Neural cell (in vitro differentiated cells): ENCODE measurements at regions not wholly inside any gene's neighbourhood (a gene's known extent, or its start where the extent isn't known, plus 50 kb on each side); places are given as distances from the start of the nearest gene placed in this dataset.

Source experiments
- H2AFZ ChIP-seq: fragments of 200-600, 300-800 bp; sonication (generic), shearing (Covaris generic); 2 replicates; pipeline ENCODE4 v1.6.0; 2014; ENCODE audit warnings: low read depth, mild to moderate bottlenecking, antibody characterized with exemption, low read length, moderate library complexity
- H3F3A ChIP-seq: fragments of 200-600 bp; shearing (Covaris generic); 2 replicates; pipeline ENCODE4 v1.6.1; 2016; ENCODE audit warnings: mild to moderate bottlenecking, moderate library complexity, mixed read lengths, antibody characterized with exemption, low read length; ENCODE audit not compliant: insufficient read depth, poor library complexity, severe bottlenecking
- H3K27ac ChIP-seq: fragments of 200-600, 300-800 bp; sonication (generic), shearing (Covaris generic); 2 replicates; pipeline ENCODE4 v1.5.1; 2014; ENCODE audit warnings: mild to moderate bottlenecking, low read length, moderate library complexity
- H3K27me3 ChIP-seq: fragments of 300-800, 200-600 bp; sonication (generic), shearing (Covaris generic); 2 replicates; pipeline ENCODE4 v1.6.0; 2014; ENCODE audit warnings: mild to moderate bottlenecking, low read depth, low read length, moderate library complexity; ENCODE audit not compliant: insufficient read depth
- H3K36me3 ChIP-seq: fragments of 300-800, 200-600 bp; sonication (generic), shearing (Covaris generic); 2 replicates; pipeline ENCODE4 v1.5.1; 2014; ENCODE audit warnings: mild to moderate bottlenecking, antibody characterized with exemption, low read length, moderate library complexity; ENCODE audit not compliant: insufficient read depth
- H3K4me2 ChIP-seq: fragments of 300-800, 200-600 bp; sonication (generic), shearing (Covaris generic); 2 replicates; pipeline ENCODE4 v1.6.0; 2014; ENCODE audit warnings: mild to moderate bottlenecking, low read length
- H3K4me3 ChIP-seq: fragments of 300-800, 200-600 bp; sonication (generic), shearing (Covaris generic); 2 replicates; pipeline ENCODE4 v1.5.1; 2014; ENCODE audit warnings: mild to moderate bottlenecking, low read length, moderate library complexity
- H3K79me2 ChIP-seq: fragments of 200-600 bp; shearing (Covaris generic); replicated peaks from 2 replicates; pipeline ENCODE4 v1.6.0; 2014; ENCODE audit warnings: mild to moderate bottlenecking, low read length, moderate library complexity; ENCODE audit not compliant: insufficient read depth
- H3K9ac ChIP-seq: fragments of 300-800, 200-600 bp; sonication (generic), shearing (Covaris generic); 2 replicates; pipeline ENCODE4 v1.6.1; 2016; ENCODE audit warnings: mild to moderate bottlenecking, low read length, mixed read lengths
- H3K9me2 ChIP-seq: fragments of 200-600 bp; shearing (Covaris generic); 2 replicates; pipeline ENCODE4 v1.6.1; 2016; ENCODE audit warnings: mild to moderate bottlenecking, low read length, mixed read lengths; ENCODE audit not compliant: insufficient read depth
- H3K9me3 ChIP-seq: fragments of 200-600, 300-800 bp; sonication (generic), shearing (Covaris generic); 2 replicates; pipeline ENCODE4 v1.6.1; 2016; ENCODE audit warnings: mild to moderate bottlenecking, mixed run types, low read length, moderate library complexity, mixed read lengths
- H4K20me1 ChIP-seq: fragments of 200-600 bp; shearing (Covaris generic); 2 replicates; pipeline ENCODE4 v1.6.1; 2016; ENCODE audit warnings: mild to moderate bottlenecking, mixed run types; ENCODE audit not compliant: insufficient read depth
- CTCF ChIP-seq: fragments of 450-650 bp; IDR thresholded peaks from 2 replicates; pipeline ENCODE4 v1.5.1; 2014; ENCODE audit warnings: antibody characterized with exemption, mild to moderate bottlenecking, moderate library complexity; ENCODE audit not compliant: poor library complexity, severe bottlenecking
- EP300 ChIP-seq: fragments of 450-650 bp; conservative IDR thresholded peaks from 2 replicates; pipeline ENCODE4 v1.6.1; 2014; ENCODE audit warnings: antibody characterized with exemption, mild to moderate bottlenecking, moderate library complexity; ENCODE audit not compliant: poor library complexity, severe bottlenecking
- EZH2 ChIP-seq: fragments of 200-600, 300-800 bp; shearing (Covaris generic), sonication (generic); IDR thresholded peaks from 2 replicates; pipeline ENCODE4 v1.6.1; 2014; ENCODE audit warnings: antibody characterized with exemption, low read length, borderline replicate concordance, mild to moderate bottlenecking; ENCODE audit not compliant: insufficient read depth, poor library complexity, severe bottlenecking
- MXI1 ChIP-seq: fragments of 450-650 bp; conservative IDR thresholded peaks from 2 replicates; pipeline ENCODE4 v1.6.1; 2014; ENCODE audit warnings: antibody characterized with exemption, mild to moderate bottlenecking; ENCODE audit not compliant: poor library complexity, severe bottlenecking
- POLR2AphosphoS5 ChIP-seq: IDR thresholded peaks from 2 replicates; pipeline ENCODE4 v1.6.1; 2012
- RAD21 ChIP-seq: fragments of 450-650 bp; conservative IDR thresholded peaks from 2 replicates; pipeline ENCODE4 v1.6.1; 2014; ENCODE audit warnings: antibody characterized with exemption, mild to moderate bottlenecking, moderate library complexity
- REST ChIP-seq: IDR thresholded peaks from 2 replicates; pipeline ENCODE4 v1.6.1; 2012; ENCODE audit warnings: borderline replicate concordance
- SMC3 ChIP-seq: fragments of 450-650 bp; conservative IDR thresholded peaks from 2 replicates; pipeline ENCODE4 v1.6.1; 2014; ENCODE audit warnings: antibody characterized with exemption, mild to moderate bottlenecking, moderate library complexity; ENCODE audit not compliant: poor library complexity
- TAF1 ChIP-seq: IDR thresholded peaks from 2 replicates; pipeline ENCODE4 v1.6.1; 2012; ENCODE audit warnings: low read depth

- H3K4me2 ChIP-seq: no peak overlapping the region
- H3K79me2 ChIP-seq: no peaks in the 10 kb centered on the region
- H3K27ac ChIP-seq: no peak overlapping the region
- no peak overlapping the region for H2AFZ ChIP-seq
- no peaks in the 10 kb centered on the region for H3K36me3 ChIP-seq
- TF ChIP-seq CTCF: no peak
- no peak for TF ChIP-seq REST
- no peak overlapping the region for H3K4me3 ChIP-seq
- H3K27me3 ChIP-seq: no peaks in the 10 kb centered on the region
- H3F3A ChIP-seq: no peaks in the 10 kb centered on the region
- no peaks in the 10 kb centered on the region for H3K9me2 ChIP-seq
- H3K9ac ChIP-seq: no peak overlapping the region
- no peaks in the 10 kb centered on the region for H4K20me1 ChIP-seq
- no peaks in the 10 kb centered on the region for H3K9me3 ChIP-seq
Observed at GRCh38 chr18:40347261-40347660, 1607.8 kb upstream of the PIK3C3 start.

- Histone ChIP-seq H3K4me2 (no peak overlapping the region), H3K4me3 (no peak overlapping the region), H3F3A (no peaks in the 10 kb centered on the region), H3K9ac (no peak overlapping the region), H3K9me2 (no peaks in the 10 kb centered on the region), H3K27ac (no peak overlapping the region), H3K27me3 (no peaks in the 10 kb centered on the region), H2AFZ (no peak overlapping the region), H3K79me2 (no peaks in the 10 kb centered on the region), H4K20me1 (no peaks in the 10 kb centered on the region), H3K9me3 (no peaks in the 10 kb centered on the region), H3K36me3 (no peaks in the 10 kb centered on the region)
- no peak for TF ChIP-seq MXI1
- no peak for TF ChIP-seq CTCF
- TF ChIP-seq RAD21: no peak
- TF ChIP-seq REST: no peak
- TF ChIP-seq TAF1: no peak
- no peak for TF ChIP-seq EZH2
- no peak for TF ChIP-seq SMC3
- TF ChIP-seq POLR2AphosphoS5: no peak
- no peak for TF ChIP-seq EP300
Observed at GRCh38 chr18:40346146-40346545, 1608.9 kb upstream of the PIK3C3 start.
